Midbrain (tissue), 1 donor: ENCODE measurements at regions not wholly inside any gene's neighbourhood (a gene's known extent, or its start where the extent isn't known, plus 50 kb on each side); places are given as distances from the start of the nearest gene placed in this dataset.

Source experiments
- DNase-seq: peaks from one replicate; lab custom pipeline; 2025; lab: John Stamatoyannopoulos, UW

- no peak for DNase-seq
These were observed 469.9 kb upstream of the CDH5 start for GRCh38 chr16:65896448-65897153.

GRCh38 chr16:65895906-65896305 is 470.6 kb upstream of the CDH5 start:
- no peak for DNase-seq

- DNase-seq = no peak
These were observed 471.0 kb upstream of the CDH5 start for GRCh38 chr16:65895486-65895885.

DNA sequence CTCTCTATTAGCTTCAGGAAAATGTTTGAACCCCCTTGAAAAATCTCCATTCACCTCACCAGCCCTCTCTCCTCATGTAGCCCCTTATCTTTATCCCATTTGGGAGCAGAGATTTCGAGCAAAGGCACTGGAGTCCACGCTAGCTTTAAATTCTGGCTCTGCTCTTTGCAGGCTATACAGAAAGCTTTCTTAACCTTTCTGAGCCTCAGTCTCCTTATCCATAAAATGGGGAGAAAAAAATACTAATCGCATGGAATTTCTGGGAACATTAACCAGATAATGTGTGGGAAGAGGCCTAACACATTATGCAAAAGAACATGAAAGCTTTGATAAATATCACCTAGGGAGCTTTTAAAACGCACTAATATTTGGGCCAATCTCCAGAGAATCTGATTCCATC is 476.3 kb upstream of the CDH5 start:
- no peak for DNase-seq

- DNase-seq = no peak
These were observed 476.9 kb upstream of the CDH5 start for GRCh38 chr16:65889533-65889966.

GRCh38 chr16:65888201-65888600 is 478.3 kb upstream of the CDH5 start:
- DNase-seq = no peak

DNA sequence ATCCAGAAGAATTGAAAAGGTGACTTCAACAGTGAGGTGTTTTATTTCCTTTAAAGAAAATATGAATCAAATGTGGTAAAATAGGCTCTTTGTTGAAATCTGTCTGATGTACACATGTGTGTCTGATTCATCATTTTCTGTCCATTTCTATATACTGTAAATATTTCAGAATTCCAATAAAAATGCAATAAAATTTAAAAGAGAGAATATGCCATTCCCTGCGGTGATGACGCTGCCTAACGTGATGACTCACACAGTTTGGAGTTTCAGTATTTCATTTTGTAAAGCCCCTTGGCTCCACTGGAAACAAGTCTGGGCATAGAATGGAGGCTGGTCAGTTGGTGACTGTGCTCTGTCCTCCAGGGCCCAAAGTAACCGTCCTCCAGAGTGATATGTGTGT is 482.5 kb upstream of the CDH5 start:
- no peak for DNase-seq

GRCh38 chr16:65878347-65878746 is 488.1 kb upstream of the CDH5 start:
- DNase-seq = no peak

DNA sequence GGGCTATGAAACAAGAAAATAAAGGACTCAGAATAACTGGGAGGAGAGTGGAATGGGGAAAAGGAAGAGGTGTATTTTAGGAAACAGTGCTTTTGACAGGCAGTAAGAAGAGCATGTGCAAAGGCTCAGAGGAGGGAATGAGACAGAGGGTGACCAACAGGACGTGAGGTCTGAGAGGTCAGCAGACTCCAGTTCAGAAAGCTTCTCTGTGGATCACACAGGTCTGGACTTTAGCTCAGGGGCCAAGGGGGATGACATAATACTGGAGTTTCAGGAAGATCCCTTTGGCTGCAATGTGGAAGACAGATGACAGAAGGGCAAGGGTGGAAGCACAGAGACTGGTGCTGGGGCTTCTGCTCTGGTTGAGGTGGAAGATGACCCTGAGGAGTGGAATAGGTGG is 489.9 kb upstream of the CDH5 start:
- no peak for DNase-seq

- DNase-seq = no peak
These were observed 490.5 kb upstream of the CDH5 start for GRCh38 chr16:65876056-65876408.

DNA sequence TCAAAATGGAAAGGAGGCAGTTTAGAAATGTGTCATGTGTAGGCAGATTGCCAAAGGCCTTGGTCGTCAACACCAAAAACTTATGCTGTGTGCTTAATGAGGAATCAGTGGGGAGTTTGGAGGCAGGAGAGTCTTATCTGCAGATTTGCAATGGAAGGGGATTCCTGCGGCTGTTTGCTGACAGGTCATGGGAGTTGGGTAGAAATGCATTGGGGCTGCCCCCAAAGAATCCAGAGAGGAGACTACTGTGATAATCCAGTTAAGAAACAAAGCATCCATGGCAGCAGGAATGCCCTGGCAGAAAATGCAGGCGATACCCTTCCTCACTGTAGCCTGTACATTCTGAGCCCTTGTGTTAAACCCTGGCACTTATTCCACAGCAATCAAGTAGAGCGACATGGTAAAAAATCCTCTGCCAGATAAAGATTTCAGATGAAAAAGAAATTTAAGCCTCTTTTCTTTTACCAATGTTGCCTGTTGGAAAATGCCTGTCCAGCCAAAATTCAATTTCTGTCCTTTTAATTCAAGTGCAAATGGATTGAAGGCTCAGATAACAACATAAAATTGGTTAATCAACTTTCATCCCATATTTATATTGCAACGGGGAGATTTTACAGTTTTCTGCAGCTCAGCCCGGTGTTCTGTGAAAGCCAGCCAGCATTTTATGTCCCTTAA is 491.0 kb upstream of the CDH5 start:
- DNase-seq = no peak

GRCh38 chr16:65869261-65869660 is 497.2 kb upstream of the CDH5 start:
- DNase-seq = no peak

GRCh38 chr16:65867276-65867960 is 499.1 kb upstream of the CDH5 start:
- no peak for DNase-seq

GRCh38 chr16:65863236-65863635 is 503.3 kb upstream of the CDH5 start:
- no peak for DNase-seq

DNA sequence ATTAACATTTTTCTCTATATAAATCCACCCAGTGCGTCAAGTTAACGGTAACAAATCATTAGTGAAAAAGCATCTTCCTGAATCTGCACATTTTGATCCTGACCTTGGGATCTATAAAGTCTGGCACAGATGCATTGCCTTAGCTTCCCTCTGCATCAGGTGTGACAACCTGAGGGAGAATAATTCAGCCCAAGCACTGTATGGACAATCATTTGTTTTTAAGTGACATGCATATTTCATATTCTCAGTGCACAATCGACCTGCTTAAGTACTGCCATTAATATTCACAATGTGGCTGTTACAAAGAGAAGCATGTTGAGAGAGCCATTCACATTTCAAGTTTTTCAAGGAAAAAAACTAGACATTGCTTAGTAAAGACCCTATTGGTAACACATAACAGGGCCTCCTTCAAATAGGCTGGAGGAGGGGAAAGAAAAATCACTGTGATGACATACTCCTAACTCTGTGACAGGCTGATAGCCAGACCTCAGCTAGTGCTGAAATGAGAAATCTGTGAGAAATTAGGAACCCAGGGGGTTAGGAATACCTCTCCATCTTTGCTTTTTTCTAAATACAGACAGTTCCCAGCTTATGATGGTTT is 505.3 kb upstream of the CDH5 start:
- DNase-seq = no peak

DNA sequence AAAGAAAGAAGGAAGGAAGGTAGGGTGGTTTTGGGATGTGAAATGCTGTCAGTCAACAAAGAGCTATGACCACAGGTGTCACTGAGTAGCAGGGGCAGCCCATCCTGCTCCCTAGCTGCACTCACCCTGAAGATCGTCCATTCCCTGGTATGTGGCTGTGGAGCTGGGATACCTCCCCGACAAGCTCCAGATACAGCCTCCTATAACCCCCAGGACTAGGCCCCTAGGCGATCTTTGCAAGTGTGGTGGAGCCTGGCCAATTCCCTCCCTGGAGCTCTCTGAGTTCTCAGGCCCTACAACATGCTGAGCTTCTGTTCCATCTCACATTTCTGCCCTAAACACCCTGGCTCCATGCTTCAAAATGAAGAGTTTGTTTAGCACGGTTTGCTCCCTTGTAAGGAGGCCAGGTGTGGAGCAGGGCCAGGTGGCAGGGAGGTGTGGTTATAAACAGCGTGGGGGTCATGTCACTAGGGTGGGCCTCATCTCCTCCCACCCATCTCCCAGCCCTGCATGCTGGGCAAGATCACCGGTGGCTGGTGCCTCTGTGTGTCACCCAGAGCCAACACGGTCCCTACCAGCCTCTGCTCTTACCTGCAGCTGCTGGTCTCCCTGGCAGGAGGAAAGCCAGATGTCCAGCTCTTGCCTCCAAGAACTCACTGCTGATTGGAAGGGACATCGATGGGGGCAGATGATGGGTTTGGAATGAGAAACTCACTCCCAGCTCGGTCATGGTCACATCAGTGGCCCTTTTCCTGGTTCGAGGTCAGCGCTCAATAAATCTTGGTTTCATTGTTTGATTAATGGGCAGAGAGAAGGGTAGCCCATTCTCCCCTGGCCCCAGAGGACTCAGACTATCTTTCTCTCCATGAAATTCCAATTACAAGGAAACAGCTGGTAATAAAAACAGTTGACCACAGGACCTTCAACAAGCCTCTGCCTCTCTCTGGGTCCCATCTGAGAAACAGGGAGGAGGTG is 511.0 kb upstream of the CDH5 start:
- no peak for DNase-seq

GRCh38 chr16:65846210-65846602 is 520.3 kb upstream of the CDH5 start:
- DNase-seq = no peak

- DNase-seq = no peak
These were observed 520.9 kb upstream of the CDH5 start for GRCh38 chr16:65845466-65846209.

GRCh38 chr16:65843941-65844340 is 522.5 kb upstream of the CDH5 start:
- no peak for DNase-seq

DNA sequence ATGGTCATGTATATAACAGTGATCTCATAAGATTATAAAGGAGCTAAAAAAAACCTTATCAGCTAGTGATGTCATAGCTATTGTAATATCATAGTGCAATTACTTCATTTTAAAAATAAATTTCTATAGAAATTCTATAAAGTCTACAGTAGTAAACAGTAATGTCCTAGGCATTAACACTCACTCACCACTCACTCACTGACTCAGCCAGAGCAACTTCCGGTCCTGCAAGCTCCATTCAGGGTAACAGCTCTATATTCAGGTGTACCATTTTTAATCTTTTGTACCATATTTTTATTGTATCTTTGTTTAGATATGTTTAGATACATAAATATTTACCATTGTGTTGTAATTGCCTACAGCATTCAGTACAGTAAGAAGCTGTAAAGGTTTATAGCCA is 524.4 kb upstream of the CDH5 start:
- DNase-seq = no peak

DNA sequence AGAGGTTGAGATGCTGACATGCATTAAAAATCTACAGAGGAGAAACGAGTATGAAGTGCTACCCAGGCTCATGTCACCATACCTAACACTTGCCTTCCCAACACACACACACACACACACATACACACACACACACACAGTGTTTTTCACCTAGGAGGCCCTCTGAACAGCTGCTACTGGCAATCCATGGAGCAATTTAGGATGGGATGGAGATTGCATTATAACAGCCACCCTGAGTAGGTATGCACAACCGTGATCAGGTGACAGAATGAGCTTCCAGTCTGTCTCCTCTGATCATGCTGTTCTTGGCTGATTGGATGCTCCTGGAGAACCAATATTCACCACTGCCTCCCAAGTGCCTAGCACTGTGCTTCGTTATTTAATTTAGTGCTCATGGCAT is 528.5 kb upstream of the CDH5 start:
- no peak for DNase-seq
